ENCODE measurements at regions not wholly inside any gene's neighbourhood (a gene's known extent, or its start where the extent isn't known, plus 50 kb on each side); places are given as distances from the start of the nearest gene placed in this dataset.

DNA sequence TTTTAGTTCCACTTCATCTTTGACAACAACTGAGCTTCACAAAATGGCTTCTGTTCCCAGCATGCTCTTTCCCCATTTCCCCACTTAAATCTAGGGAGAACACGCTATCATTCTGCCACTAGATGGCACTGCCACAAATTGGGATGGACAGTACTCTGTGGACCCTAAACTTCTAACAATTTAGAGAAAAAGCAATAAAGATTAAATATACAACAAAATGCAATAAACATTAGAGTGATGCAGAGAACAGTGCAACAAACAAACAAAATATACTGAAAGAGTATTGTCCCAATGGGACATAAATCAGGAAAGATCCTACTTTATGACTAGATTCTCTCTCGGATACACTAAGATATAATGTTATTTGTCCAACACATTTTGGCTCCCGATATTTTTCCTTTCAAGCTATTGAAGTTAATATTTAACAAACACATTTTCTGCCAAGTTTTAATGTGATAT is 169.7 kb upstream of the TMCO5A start:
- Histone ChIP-seq H3K36me3 (ENCODE audit: insufficient read depth, low read length) (no peaks in the 10 kb centered on the region), H3K27me3 (ENCODE audit: insufficient read depth, low read length) (no peaks in the 10 kb centered on the region), H3K27ac (ENCODE audit: low read depth, low read length) (no peak overlapping the region), H3K4me3 (ENCODE audit: low read length) (no peak overlapping the region), H3K9me3 (ENCODE audit: insufficient read depth, low read depth, low read length) (no peaks in the 10 kb centered on the region), H3K4me1 (ENCODE audit: insufficient read depth, low read length) (no peaks in the 10 kb centered on the region), H3K9ac (ENCODE audit: low read depth, low read length) (no peak overlapping the region)
- 81% methylated on average over 3 of the region's 3 CpGs for WGBS

- Histone ChIP-seq H3K36me3 (ENCODE audit: insufficient read depth, low read length) (no peaks in the 10 kb centered on the region), H3K27ac (ENCODE audit: low read depth, low read length) (no peak overlapping the region), H3K9me3 (ENCODE audit: insufficient read depth, low read depth, low read length) (no peaks in the 10 kb centered on the region), H3K27me3 (ENCODE audit: insufficient read depth, low read length) (no peaks in the 10 kb centered on the region), H3K9ac (ENCODE audit: low read depth, low read length) (no peak overlapping the region), H3K4me3 (ENCODE audit: low read length) (no peak overlapping the region), H3K4me1 (ENCODE audit: insufficient read depth, low read length) (no peaks in the 10 kb centered on the region)
- 89% methylated on average over 4 of the region's 8 CpGs for whole genome bisulfite sequencing
These were observed 168.7 kb upstream of the TMCO5A start for GRCh38 chr15:37765786-37766185.

DNA sequence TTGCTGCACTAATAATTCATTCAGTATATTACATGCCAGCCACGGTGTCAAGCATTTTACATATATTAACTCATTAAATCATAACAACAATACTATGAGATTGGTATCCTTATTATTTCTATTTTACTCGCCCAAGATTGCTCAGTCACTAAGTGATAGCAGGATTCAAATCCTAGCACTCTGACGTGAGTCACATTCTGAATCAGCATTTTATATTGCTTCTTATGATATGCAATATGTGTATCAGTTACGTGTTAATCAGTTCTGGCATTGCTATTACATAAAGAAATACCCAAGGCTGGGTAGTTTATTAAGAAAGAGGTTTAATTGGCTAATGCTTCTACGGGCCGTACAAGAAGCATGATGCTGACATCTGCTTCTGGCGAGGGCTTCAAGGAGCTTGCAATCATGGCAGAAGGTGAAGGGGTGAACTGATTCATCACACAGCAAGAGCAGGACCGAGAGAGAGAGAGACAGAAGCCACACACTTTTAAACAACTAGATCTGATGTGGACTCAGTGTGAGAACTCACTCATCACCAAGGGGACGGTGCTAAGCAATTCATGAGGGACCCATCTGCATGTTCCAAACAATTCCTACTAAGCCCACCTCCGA is 166.5 kb upstream of the TMCO5A start:
- Histone ChIP-seq H3K4me3 (ENCODE audit: low read length) (no peak overlapping the region), H3K27ac (ENCODE audit: low read depth, low read length) (no peak overlapping the region), H3K9me3 (ENCODE audit: insufficient read depth, low read depth, low read length) (no peaks in the 10 kb centered on the region), H3K4me1 (ENCODE audit: insufficient read depth, low read length) (no peaks in the 10 kb centered on the region), H3K36me3 (ENCODE audit: insufficient read depth, low read length) (no peaks in the 10 kb centered on the region), H3K27me3 (ENCODE audit: insufficient read depth, low read length) (no peaks in the 10 kb centered on the region), H3K9ac (ENCODE audit: low read depth, low read length) (no peak overlapping the region)
- 93% methylated on average over 10 of the region's 10 CpGs for WGBS

DNA sequence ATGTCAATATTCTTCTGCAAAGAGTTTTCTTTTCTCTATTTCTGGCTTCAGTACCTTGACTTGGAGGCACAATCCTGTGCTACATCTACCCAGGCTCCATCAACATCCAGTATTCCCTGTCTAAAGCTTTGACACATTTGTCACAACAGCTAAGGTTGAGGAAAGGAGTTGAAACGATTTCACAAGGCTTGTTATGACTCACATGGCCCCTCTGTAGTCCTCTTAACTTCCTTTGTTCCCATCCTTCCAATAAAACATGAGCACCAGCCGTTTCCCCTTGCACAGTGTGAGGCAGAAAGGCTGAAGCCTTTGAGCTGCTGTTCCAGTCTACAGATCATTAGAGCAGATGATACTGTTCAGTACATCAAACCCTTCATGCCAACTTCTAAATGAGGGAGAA is 163.0 kb upstream of the TMCO5A start:
- H3K4me1 ChIP-seq (ENCODE audit: insufficient read depth, low read length) = no peaks in the 10 kb centered on the region
- WGBS = 68% methylated on average over 2 of the region's 2 CpGs
- no peak overlapping the region for H3K4me3 ChIP-seq (ENCODE audit: low read length)
- H3K9me3 ChIP-seq (ENCODE audit: insufficient read depth, low read depth, low read length) = no peaks in the 10 kb centered on the region
- no peaks in the 10 kb centered on the region for H3K36me3 ChIP-seq (ENCODE audit: insufficient read depth, low read length)
- H3K27me3 ChIP-seq (ENCODE audit: insufficient read depth, low read length) = no peaks in the 10 kb centered on the region
- no peak overlapping the region for H3K27ac ChIP-seq (ENCODE audit: low read depth, low read length)
- H3K9ac ChIP-seq (ENCODE audit: low read depth, low read length) = no peak overlapping the region

DNA sequence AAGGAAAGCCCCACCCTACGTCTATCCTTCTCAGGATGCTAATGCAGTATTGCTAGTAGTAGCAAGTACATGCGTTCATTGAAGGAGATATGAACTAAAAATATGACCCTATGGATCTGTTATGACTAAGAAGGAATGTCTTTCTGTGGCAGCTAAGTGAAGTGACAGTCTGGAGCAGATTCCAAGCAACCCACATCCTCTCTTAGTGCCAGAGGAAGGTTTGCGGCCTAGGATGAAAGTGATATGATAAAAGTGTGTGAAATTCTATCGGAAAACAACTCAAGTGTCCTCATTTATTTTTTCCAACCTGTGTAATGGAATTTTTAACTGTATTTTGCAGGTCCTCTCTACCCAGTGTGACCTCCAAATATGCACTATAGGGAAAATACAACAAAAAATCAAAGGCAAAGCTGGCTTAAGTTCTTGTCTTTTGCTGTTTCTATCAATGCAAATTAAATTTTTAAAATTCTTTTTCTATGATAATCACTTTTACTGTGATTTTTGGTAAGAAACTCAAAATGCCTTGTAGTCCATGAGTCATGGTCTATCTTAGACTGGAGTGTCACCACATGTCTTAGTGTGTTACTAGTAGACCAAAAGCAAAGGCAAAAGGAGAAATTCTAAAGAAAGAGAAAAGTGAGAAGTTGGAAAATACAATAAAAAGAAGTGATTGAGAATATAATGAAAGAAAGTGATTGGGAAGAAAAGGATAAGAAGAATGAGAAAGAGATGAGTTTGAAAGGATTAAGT is 161.2 kb upstream of the TMCO5A start:
- H3K27ac ChIP-seq (ENCODE audit: low read depth, low read length) = no peak overlapping the region

DNA sequence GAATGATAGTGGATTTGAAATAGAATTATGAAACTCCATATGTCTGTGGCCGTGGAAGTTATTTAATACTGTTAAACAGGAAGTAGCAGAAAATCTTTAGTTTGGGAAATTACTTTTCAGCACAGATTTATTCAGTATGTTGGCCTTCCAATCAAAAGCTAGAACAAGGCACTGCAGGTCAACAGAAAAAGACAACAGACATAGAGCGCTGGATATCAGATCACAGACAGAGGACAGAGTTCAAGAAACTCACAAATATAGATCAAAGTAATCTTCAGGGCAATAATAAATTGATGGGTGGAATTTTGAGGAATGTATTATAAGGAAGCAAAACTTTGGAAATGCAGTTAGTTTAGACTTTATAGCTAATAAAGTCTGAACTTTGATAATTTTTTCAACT is 159.5 kb upstream of the TMCO5A start:
- H3K27me3 ChIP-seq (ENCODE audit: insufficient read depth, low read length) = no peaks in the 10 kb centered on the region
- H3K4me1 ChIP-seq (ENCODE audit: insufficient read depth, low read length) = no peaks in the 10 kb centered on the region
- WGBS = 96% methylated on average over 2 of the region's 2 CpGs
- H3K9ac ChIP-seq (ENCODE audit: low read depth, low read length) = no peak overlapping the region
- no peaks in the 10 kb centered on the region for H3K9me3 ChIP-seq (ENCODE audit: insufficient read depth, low read depth, low read length)
- H3K27ac ChIP-seq (ENCODE audit: low read depth, low read length) = no peak overlapping the region
- no peaks in the 10 kb centered on the region for H3K36me3 ChIP-seq (ENCODE audit: insufficient read depth, low read length)
- H3K4me3 ChIP-seq (ENCODE audit: low read length) = no peak overlapping the region

More for the DNA sequence above, 161.2 kb upstream of the TMCO5A start:
- Histone ChIP-seq H3K9ac (ENCODE audit: low read depth, low read length) (no peak overlapping the region), H3K4me3 (ENCODE audit: low read length) (no peak overlapping the region), H3K9me3 (ENCODE audit: insufficient read depth, low read depth, low read length) (no peaks in the 10 kb centered on the region), H3K27me3 (ENCODE audit: insufficient read depth, low read length) (no peaks in the 10 kb centered on the region), H3K36me3 (ENCODE audit: insufficient read depth, low read length) (no peaks in the 10 kb centered on the region), H3K4me1 (ENCODE audit: insufficient read depth, low read length) (no peaks in the 10 kb centered on the region)
- 87% methylated on average over 3 of the region's 4 CpGs for WGBS

DNA sequence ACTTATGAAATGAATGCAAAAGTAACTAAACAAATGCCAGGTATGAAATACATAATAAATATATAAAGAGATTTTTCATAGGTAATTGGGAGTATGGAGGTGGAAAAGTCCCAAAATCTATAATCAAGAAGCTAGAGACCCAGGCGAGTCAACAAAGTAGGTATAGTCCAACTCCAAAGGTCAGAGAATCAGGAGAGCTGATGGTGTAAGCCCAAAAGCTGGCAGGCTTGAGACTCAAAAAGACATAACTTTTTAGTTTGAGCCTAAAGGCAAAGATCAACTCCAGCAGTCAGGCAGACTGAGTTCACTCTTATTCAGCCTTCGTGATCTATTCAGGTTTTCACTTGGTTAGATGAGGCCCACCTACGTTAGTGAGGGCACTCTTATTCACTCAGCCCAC is 157.4 kb upstream of the TMCO5A start:
- Histone ChIP-seq H3K27ac (ENCODE audit: low read depth, low read length) (no peak overlapping the region), H3K4me3 (ENCODE audit: low read length) (no peak overlapping the region), H3K9ac (ENCODE audit: low read depth, low read length) (no peak overlapping the region), H3K4me1 (ENCODE audit: insufficient read depth, low read length) (no peaks in the 10 kb centered on the region), H3K27me3 (ENCODE audit: insufficient read depth, low read length) (no peaks in the 10 kb centered on the region), H3K36me3 (ENCODE audit: insufficient read depth, low read length) (no peaks in the 10 kb centered on the region), H3K9me3 (ENCODE audit: insufficient read depth, low read depth, low read length) (no peaks in the 10 kb centered on the region)
- WGBS = 94% methylated on average over 3 of the region's 3 CpGs

DNA sequence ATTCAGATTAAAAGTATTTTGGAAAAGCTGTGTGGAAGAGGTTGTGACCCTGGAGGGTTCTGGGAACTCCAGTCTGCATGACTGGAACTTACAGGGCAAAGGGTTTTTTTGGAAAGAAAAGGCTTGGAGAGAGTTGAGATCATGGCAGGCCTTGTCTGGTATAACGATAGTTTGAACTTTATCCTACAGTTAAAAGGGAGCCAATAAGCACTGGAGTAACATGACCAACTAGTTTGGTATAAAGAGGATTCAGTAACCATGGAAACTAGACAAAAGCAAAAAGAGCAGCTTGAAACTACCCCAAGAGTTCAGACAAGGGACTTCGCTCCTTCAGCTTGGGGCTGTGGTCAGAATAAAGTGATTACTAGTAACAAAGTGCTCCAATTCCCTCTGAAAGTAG is 151.2 kb upstream of the TMCO5A start:
- Histone ChIP-seq H3K9me3 (ENCODE audit: insufficient read depth, low read depth, low read length) (no peaks in the 10 kb centered on the region), H3K36me3 (ENCODE audit: insufficient read depth, low read length) (no peaks in the 10 kb centered on the region), H3K4me3 (ENCODE audit: low read length) (no peak overlapping the region), H3K27ac (ENCODE audit: low read depth, low read length) (no peak overlapping the region), H3K9ac (ENCODE audit: low read depth, low read length) (no peak overlapping the region), H3K4me1 (ENCODE audit: insufficient read depth, low read length) (no peaks in the 10 kb centered on the region), H3K27me3 (ENCODE audit: insufficient read depth, low read length) (no peaks in the 10 kb centered on the region)
- WGBS = 96% methylated on average over 2 of the region's 2 CpGs

DNA sequence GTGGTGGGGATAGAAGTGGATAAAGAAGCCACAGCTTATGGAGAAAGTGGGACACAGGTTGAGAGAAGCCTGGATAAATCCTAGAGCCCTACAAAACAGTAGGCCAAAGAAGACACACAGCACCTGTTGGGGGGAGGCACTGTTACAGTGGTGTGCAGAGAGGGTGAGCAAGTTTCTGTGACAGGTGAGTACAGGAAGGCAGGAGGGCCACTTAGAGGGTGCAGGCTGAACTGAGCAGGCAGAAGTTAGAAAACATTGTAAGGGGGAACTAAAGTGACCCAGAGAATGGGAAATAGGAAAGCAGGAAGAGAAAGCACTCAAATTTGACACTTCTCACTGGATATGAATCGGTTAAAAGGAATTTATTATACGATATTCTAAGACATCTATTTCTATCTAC is 146.1 kb upstream of the TMCO5A start:
- WGBS = 100% methylated on average over 1 of the region's 2 CpGs
- no peaks in the 10 kb centered on the region for H3K36me3 ChIP-seq (ENCODE audit: insufficient read depth, low read length)
- H3K9me3 ChIP-seq (ENCODE audit: insufficient read depth, low read depth, low read length) = no peaks in the 10 kb centered on the region
- H3K9ac ChIP-seq (ENCODE audit: low read depth, low read length) = no peak overlapping the region
- no peak overlapping the region for H3K27ac ChIP-seq (ENCODE audit: low read depth, low read length)
- no peak overlapping the region for H3K4me3 ChIP-seq (ENCODE audit: low read length)
- no peaks in the 10 kb centered on the region for H3K27me3 ChIP-seq (ENCODE audit: insufficient read depth, low read length)
- H3K4me1 ChIP-seq (ENCODE audit: insufficient read depth, low read length) = no peaks in the 10 kb centered on the region

DNA sequence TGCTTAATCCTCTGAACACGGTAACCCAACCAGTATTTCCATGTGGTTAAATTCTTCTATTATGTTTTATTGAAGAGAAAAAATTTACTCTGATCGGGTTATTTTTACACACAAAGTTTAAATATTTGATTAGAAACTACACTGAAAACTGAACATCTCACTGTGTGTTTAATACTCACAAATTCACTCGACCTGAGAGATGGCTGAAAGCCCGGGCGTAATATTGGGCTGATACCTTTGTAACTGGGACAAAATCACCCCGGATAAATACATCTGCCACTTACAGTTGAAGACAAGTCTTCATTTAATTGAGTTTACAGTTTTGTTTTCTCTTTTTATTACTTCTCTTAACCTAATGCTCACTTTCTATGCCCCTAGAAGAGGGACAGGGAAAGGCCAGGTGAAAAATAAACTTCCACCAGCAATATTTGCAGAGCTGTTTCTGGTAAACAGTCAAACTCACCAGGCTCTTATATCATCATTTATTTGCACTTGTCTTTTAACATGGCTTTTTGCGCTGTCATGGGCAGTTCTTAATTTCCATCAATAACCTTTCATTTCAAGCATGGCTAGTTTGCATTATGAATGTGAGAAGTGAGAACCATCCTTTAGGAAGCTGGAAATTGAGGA is 145.6 kb upstream of the TMCO5A start:
- WGBS = 96% methylated on average over 5 of the region's 7 CpGs
- H3K9me3 ChIP-seq (ENCODE audit: insufficient read depth, low read depth, low read length) = no peaks in the 10 kb centered on the region
- H3K27me3 ChIP-seq (ENCODE audit: insufficient read depth, low read length) = no peaks in the 10 kb centered on the region
- H3K4me3 ChIP-seq (ENCODE audit: low read length) = no peak overlapping the region
- no peaks in the 10 kb centered on the region for H3K36me3 ChIP-seq (ENCODE audit: insufficient read depth, low read length)
- H3K9ac ChIP-seq (ENCODE audit: low read depth, low read length) = no peak overlapping the region
- H3K27ac ChIP-seq (ENCODE audit: low read depth, low read length) = no peak overlapping the region
- H3K4me1 ChIP-seq (ENCODE audit: insufficient read depth, low read length) = no peaks in the 10 kb centered on the region

- Histone ChIP-seq H3K9ac (ENCODE audit: low read depth, low read length) (no peak overlapping the region), H3K27me3 (ENCODE audit: insufficient read depth, low read length) (no peaks in the 10 kb centered on the region), H3K4me3 (ENCODE audit: low read length) (no peak overlapping the region), H3K4me1 (ENCODE audit: insufficient read depth, low read length) (no peaks in the 10 kb centered on the region), H3K27ac (ENCODE audit: low read depth, low read length) (no peak overlapping the region), H3K36me3 (ENCODE audit: insufficient read depth, low read length) (no peaks in the 10 kb centered on the region), H3K9me3 (ENCODE audit: insufficient read depth, low read depth, low read length) (no peaks in the 10 kb centered on the region)
- whole genome bisulfite sequencing = 94% methylated on average over 5 of the region's 5 CpGs
These were observed 145.0 kb upstream of the TMCO5A start for GRCh38 chr15:37789397-37789786.
